Astrocyte (in vitro differentiated cells and primary cell): ENCODE measurements at regions not wholly inside any gene's neighbourhood (a gene's known extent, or its start where the extent isn't known, plus 50 kb on each side); places are given as distances from the start of the nearest gene placed in this dataset.
"Not testable (repeated sequence)": the region's sequence is repeated elsewhere in the genome, so short reads cannot be mapped to it uniquely, and the experiment has no call there.

ENCODE experiments used
- DNase-seq: peaks from one replicate; pipeline ENCODE4 v3.0.0-alpha.2; 2010; ENCODE audit warnings: low read depth
- FAIRE-seq: peaks from 2 replicates; lab custom pipeline; 2011; peaks lifted over from hg19 to GRCh38; lab: Jason Lieb, UNC
- H2AFZ ChIP-seq: 2 replicates; pipeline ENCODE4 v1.6.0; 2012; ENCODE audit warnings: low read depth, low read length, inconsistent platforms
- H3K27ac ChIP-seq: 2 replicates; pipeline ENCODE4 v1.5.1; 2011; ENCODE audit warnings: low read depth, low read length, inconsistent platforms
- H3K27me3 ChIP-seq: 2 replicates; pipeline ENCODE4 v1.6.0; 2011; ENCODE audit warnings: low read length, inconsistent platforms; ENCODE audit not compliant: insufficient read depth
- H3K36me3 ChIP-seq: 2 replicates; pipeline ENCODE4 v1.5.1; 2011; ENCODE audit warnings: low read length, inconsistent platforms; ENCODE audit not compliant: insufficient read depth
- H3K4me1 ChIP-seq: 2 replicates; pipeline ENCODE4 v1.5.1; 2011; ENCODE audit warnings: low read length, inconsistent platforms; ENCODE audit not compliant: insufficient read depth
- H3K4me2 ChIP-seq: 2 replicates; pipeline ENCODE4 v1.6.0; 2012; ENCODE audit warnings: low read length, inconsistent platforms
- H3K4me3 ChIP-seq: 2 replicates; pipeline ENCODE4 v1.5.1; 2011; ENCODE audit warnings: low read depth, mild to moderate bottlenecking, low read length, inconsistent platforms; ENCODE audit not compliant: insufficient read depth
- H3K79me2 ChIP-seq: 2 replicates; pipeline ENCODE4 v1.6.0; 2012; ENCODE audit warnings: mild to moderate bottlenecking, low read length, inconsistent platforms; ENCODE audit not compliant: insufficient read depth
- H3K9ac ChIP-seq: 2 replicates; pipeline ENCODE4 v1.6.0; 2012; ENCODE audit warnings: mild to moderate bottlenecking, low read length, inconsistent platforms
- H3K9me3 ChIP-seq: 2 replicates; pipeline ENCODE4 v1.5.1; 2012; ENCODE audit warnings: low read depth, mild to moderate bottlenecking, low read length, inconsistent platforms; ENCODE audit not compliant: insufficient read depth
- H4K20me1 ChIP-seq: 2 replicates; pipeline ENCODE4 v1.6.0; 2012; ENCODE audit warnings: low read length, inconsistent platforms; ENCODE audit not compliant: insufficient read depth
- H3K27ac Mint-ChIP-seq: one replicate; pipeline ENCODE4 v1.8.0; 2021; ENCODE audit warnings: mild to moderate bottlenecking, mixed read lengths; ENCODE audit not compliant: unreplicated experiment
- H3K27me3 Mint-ChIP-seq: one replicate; pipeline ENCODE4 v1.8.0; 2021; ENCODE audit warnings: low read depth, mixed read lengths; ENCODE audit not compliant: unreplicated experiment
- H3K36me3 Mint-ChIP-seq: one replicate; pipeline ENCODE4 v1.8.0; 2021; ENCODE audit warnings: low read depth, mixed read lengths; ENCODE audit not compliant: unreplicated experiment
- H3K4me1 Mint-ChIP-seq: one replicate; pipeline ENCODE4 v1.8.0; 2021; ENCODE audit warnings: low read depth, mixed read lengths; ENCODE audit not compliant: unreplicated experiment
- H3K4me3 Mint-ChIP-seq: one replicate; pipeline ENCODE4 v1.8.0; 2021; ENCODE audit warnings: mild to moderate bottlenecking, moderate library complexity, mixed read lengths; ENCODE audit not compliant: unreplicated experiment
- H3K9me3 Mint-ChIP-seq: one replicate; pipeline ENCODE4 v1.8.0; 2021; ENCODE audit warnings: mild to moderate bottlenecking, mixed read lengths; ENCODE audit not compliant: unreplicated experiment
- CTCF ChIP-seq: IDR thresholded peaks from 2 replicates; pipeline ENCODE4 v1.5.1; 2011; ENCODE audit warnings: low read depth, mild to moderate bottlenecking, inconsistent platforms, low read length, moderate library complexity; ENCODE audit not compliant: insufficient read depth
- EZH2 ChIP-seq: IDR thresholded peaks from 2 replicates; pipeline ENCODE4 v1.6.1; 2012; ENCODE audit warnings: mild to moderate bottlenecking, low read length, inconsistent platforms; ENCODE audit not compliant: insufficient read depth

- no peak overlapping the region for H3K9ac ChIP-seq
- no peak overlapping the region for H3K4me3 ChIP-seq
- no peak overlapping the region for H3K27ac ChIP-seq
- Mint-ChIP-seq H3K36me3 (no peaks in the 10 kb centered on the region), H3K4me1 (peaks cover 9% of the 10 kb centered on the region), H3K9me3 (no peaks in the 10 kb centered on the region), H3K27ac (no peak overlapping the region), H3K27me3 (peaks cover 22% of the 10 kb centered on the region), H3K4me3 (no peak overlapping the region)
- H2AFZ ChIP-seq: no peak overlapping the region
- peaks cover 8% of the 10 kb centered on the region for H3K4me1 ChIP-seq
- no peak for FAIRE-seq
- no peaks in the 10 kb centered on the region for H3K9me3 ChIP-seq
- H3K27me3 ChIP-seq: no peaks in the 10 kb centered on the region
- no peaks in the 10 kb centered on the region for H4K20me1 ChIP-seq
- H3K4me2 ChIP-seq: no peak overlapping the region
- DNase-seq: peak; percentile 66
- H3K79me2 ChIP-seq: no peaks in the 10 kb centered on the region
- H3K36me3 ChIP-seq: no peaks in the 10 kb centered on the region
- TF ChIP-seq CTCF: peak; percentile 18
- TF ChIP-seq EZH2: no peak
Measured at GRCh38 chr20:48329676-48330664, 497.8 kb downstream of the PREX1 start.

- Histone ChIP-seq H3K4me1 (peaks cover 8% of the 10 kb centered on the region), H3K36me3 (no peaks in the 10 kb centered on the region), H2AFZ (no peak overlapping the region), H3K27ac (no peak overlapping the region), H3K9ac (no peak overlapping the region), H4K20me1 (no peaks in the 10 kb centered on the region), H3K9me3 (no peaks in the 10 kb centered on the region), H3K27me3 (no peaks in the 10 kb centered on the region), H3K79me2 (no peaks in the 10 kb centered on the region), H3K4me3 (no peak overlapping the region), H3K4me2 (no peak overlapping the region)
- FAIRE-seq: no peak
- H3K27me3 Mint-ChIP-seq: peaks cover 31% of the 10 kb centered on the region
- TF ChIP-seq EZH2: no peak
- H3K27ac Mint-ChIP-seq: no peak overlapping the region
- no peaks in the 10 kb centered on the region for H3K9me3 Mint-ChIP-seq
- H3K36me3 Mint-ChIP-seq: no peaks in the 10 kb centered on the region
- no peak overlapping the region for H3K4me3 Mint-ChIP-seq
- no peak for DNase-seq
- peaks cover 9% of the 10 kb centered on the region for H3K4me1 Mint-ChIP-seq
Measured at GRCh38 chr20:48329031-48329615, 498.7 kb downstream of the PREX1 start.

- FAIRE-seq, H3K36me3 Mint-ChIP-seq, H3K79me2 ChIP-seq, H3K4me1 ChIP-seq, H3K4me3 Mint-ChIP-seq, H4K20me1 ChIP-seq, H3K4me3 ChIP-seq, H3K36me3 ChIP-seq, H3K27ac Mint-ChIP-seq, H3K27me3 ChIP-seq, H2AFZ ChIP-seq, H3K9ac ChIP-seq, DNase-seq, H3K9me3 ChIP-seq, H3K27ac ChIP-seq, H3K4me2 ChIP-seq, H3K9me3 Mint-ChIP-seq: not testable (repeated sequence)
- Mint-ChIP-seq H3K27me3 (peaks cover 32% of the 10 kb centered on the region), H3K4me1 (peaks cover 13% of the 10 kb centered on the region)
Measured at GRCh38 chr20:48327848-48328247, 500.0 kb downstream of the PREX1 start.
